ENCODE measurements at regions not wholly inside any gene's neighbourhood (a gene's known extent, or its start where the extent isn't known, plus 50 kb on each side); places are given as distances from the start of the nearest gene placed in this dataset.
"Not testable (repeated sequence)": the region's sequence is repeated elsewhere in the genome, so short reads cannot be mapped to it uniquely, and the experiment has no call there.

DNA sequence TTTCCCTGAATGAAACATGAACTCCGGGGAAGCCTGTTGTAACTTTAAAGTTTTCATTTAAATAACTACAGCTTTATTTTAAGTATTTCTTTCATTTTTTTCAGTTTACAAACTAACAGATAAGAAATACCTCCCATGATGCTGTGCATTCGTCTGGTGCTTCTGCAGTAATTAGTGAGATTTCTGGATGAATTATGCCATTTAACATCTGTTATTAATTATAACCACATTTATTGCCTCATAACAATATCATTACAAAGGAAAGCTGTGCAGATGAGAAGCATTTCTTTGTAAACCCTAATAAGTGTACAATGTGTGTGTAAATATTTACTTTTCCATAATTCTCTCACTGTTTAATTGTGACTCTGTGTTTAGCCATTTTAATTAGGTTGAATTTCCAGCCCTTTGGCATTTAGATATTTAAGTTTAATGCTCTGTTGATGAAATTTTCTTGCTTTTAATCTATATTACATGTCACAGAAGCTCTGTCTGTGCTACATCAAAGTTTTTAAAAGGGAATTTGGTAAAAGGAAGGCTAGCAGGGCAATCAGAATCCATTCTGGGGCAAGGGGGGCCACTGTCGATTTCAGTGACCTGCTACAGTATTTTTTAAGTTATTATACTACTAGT is 418.0 kb downstream of the SPATA31D1 start:
- no peak for DNase-seq

DNA sequence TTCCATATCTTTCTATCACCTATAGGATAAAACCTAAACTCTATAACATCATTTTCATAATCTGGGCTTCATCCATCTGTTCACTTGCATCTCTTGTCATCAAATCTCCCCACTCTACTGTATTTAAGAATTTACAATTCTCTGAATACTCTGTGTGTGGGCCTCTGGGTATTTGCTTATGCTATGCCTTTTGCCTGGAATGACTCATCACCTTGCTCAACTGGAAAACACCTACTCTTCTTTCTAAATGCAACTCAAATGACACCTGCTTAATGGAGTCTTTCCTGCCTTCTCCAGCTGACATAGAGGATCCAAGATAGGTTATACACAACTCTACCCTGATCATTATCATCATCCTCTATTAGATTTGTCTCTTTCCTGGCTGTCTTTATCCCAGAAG is 421.7 kb downstream of the SPATA31D1 start:
- DNase-seq = no peak

DNA sequence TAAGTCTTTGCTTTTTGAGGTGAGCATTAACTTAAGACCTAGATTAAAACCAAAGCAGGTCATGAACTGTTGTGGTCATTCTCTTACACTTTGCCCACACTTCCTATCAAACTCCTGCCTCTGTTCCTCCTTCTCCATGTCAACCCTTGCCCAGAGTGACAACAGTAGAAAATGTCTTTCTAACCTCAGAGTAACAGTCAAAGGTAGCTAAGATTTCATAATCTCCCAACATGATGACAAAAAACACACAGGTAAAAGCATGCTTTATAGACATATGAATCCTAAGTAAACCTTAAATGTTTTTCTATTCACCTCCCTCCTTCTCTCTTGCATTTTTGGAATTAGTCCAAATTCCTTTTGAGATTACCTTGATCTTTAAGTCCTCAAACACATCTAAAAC is 422.3 kb downstream of the SPATA31D1 start:
- no peak for DNase-seq

DNA sequence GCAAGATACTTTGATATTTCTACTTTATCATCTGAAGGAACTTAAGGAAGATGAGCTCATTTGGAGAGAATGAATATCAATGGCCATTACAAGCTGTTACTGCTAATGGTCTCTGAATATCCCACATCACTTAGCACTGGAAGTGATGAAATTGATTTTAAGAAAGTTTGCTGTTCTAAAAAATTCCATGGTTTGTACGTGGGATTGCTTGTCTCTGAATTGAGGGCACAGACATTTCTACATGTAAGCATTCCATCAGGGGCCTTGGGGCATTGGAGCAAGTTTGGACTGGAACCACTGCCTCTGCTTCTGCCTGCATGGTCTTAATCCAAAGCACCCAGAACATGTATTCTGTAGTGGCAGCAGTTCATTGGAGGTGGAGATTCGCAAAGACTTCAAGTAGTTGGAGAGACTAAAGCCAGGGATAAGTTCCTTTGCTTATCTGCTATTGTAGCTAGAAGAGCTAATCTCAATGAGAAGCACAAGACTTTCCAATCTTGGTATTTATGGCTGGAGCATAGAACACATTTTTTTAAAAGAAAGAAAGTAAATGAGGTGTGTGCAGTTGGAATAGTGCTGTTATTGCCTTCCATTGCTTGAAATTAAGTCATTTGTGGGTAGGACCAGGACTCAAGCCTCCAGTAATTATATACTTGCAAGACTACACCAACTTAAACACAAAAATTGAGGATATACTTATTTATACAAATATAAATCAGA is 424.2 kb downstream of the SPATA31D1 start:
- no peak for DNase-seq

DNA sequence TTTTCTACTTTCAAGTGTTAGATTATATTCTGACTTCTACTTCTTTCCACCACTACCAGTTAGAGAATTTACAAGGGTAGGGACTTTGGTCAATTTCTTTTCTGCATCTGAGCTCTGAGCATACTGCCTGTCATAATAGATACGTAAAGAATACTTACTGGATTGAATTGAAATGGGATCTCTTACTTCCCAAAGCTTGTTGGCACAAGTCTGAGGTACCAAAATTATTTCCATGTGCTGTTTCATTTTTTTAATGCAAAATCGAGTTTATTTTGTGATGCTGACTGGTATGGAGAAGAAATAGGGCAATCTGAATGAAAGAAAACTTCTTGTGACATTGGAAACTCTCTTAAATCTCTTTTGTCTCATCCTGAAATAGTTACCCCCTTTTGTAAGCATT is 428.9 kb downstream of the SPATA31D1 start:
- no peak for DNase-seq

DNA sequence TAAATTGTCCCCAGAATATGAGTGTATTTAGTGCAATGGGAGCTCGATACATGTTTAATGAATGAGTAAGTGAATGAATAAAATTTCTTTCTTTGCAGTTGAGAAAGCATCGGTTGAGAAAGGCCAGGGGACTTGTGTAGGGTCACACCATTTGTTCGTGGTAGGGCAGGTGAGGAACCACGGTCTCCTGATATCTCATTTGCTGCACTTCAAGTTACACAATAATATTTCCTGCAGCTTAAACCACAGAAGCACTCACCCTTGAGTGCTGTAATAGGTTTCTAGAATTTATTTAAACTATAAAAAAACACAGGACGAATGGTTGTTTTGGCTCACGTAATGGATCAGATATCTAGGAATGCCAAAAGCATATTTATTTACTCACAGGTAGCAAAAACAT is 429.8 kb downstream of the SPATA31D1 start:
- no peak for DNase-seq

DNA sequence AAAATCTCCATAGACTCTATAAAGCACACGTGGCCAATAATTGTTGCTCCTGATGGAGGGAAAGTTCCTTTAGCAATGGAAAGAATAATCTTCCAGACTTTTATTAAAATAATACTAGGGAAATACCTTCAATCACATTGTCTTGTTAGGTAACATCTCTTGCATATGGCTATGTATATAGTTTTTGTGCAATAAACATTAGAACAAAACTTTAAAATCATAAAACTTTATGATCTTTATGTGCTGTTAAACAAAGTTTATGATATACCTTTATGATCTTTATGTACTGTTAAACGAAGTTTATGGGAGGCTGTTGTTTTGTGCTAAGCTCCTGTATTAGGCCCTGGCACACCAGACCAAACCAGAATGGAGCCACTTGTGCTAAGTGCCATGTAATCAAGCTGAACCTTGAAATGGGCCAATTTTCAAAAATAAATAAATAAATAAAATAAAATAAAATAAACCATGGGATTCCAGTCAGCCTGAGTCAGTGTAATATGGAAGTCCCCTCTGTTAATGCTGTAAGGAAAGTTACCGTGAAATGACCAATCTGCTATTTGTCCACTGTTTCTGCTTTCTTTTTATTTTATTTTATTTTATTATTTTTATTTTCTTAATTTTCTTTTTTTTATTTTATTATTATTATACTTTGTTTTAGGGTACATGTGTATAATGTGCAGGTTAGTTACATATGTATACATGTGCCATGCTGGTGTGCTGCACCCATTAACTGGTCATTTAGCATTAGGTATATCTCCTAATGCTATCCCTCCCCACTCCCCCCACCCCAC is 431.3 kb downstream of the SPATA31D1 start:
- no peak for DNase-seq

DNA sequence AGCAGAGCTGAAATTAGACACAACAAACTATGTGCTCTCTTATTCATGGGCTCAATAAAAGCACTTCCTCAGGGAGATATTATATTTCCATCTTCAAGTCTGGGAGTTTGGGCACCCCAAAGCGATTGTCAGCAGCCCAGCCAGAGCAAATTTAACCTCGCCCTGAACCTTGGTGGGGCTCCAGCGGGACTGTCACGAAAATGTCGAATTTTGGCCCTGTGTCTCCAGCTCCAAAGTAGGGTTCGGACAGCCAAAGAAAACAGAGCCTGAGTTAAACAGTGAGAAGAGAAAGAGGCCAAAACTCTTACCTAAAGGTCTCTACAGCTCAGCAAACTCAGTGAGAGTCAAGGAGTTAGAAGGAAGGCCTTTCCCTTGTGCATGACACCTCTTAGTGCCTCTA is 432.9 kb downstream of the SPATA31D1 start:
- DNase-seq = no peak

DNA sequence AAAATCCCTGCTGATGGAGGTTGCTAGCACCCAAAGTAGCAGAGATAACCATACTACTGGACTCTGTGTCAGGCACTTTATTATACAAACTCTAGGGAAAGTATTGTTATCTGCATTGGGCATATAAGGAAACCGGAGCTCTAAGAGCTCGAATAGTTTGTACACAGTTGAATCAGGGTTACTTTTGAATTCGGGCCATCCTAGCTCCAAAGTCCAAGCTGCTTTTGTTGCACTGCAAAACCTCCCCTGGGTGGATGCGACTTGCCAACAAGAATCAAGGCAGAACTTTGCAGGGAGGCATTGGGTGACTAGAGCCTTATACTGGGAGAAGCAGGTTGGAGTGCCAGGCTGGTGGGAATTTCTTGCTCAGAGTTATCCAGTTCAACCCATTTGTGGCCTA is 435.1 kb downstream of the SPATA31D1 start:
- DNase-seq = no peak

DNA sequence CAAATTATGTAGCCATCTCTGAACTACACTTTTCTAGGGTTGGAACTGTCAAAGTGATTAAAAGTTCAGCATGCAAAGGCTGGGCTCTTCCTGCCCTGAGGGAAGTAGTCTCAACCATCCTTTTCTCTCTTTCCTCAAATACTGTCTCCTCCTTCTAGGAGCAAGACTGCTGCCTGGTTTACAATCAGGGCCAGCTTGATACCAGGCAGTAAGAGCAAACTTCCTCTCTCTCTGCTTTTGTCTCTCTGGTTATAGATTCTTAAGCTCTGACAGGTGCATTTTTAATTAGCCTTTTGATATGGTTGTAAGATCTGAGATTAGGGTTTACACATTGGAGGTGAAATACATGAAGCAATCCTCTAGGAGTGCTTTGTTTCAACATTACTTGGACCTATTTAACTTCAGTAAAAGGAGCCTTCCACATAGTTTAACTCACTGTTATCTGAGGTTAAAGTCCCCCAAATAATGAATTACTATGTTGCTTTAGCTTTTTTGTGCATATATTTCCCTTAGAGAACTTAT is 436.1 kb downstream of the SPATA31D1 start:
- no peak for DNase-seq

DNA sequence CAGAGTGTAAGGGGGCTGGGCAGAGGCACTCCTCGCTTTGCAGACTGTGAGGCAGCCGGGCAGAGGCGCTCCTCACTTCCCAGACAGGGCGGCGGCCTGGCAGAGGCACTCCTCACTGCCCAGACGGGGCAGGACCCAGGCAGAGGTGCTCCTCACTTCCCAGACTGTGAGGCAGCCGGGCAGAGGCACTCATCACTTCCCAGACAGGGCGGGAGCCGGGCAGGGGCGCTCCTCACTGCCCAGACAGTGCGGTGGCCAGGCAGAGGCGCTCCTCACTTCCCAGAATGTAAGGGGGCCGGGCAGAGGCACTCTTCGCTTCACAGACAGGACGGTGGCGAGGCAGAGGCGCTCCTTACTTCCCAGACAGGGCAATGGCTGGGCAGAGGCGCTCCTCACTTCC is 442.5 kb downstream of the SPATA31D1 start:
- DNase-seq = no peak

DNA sequence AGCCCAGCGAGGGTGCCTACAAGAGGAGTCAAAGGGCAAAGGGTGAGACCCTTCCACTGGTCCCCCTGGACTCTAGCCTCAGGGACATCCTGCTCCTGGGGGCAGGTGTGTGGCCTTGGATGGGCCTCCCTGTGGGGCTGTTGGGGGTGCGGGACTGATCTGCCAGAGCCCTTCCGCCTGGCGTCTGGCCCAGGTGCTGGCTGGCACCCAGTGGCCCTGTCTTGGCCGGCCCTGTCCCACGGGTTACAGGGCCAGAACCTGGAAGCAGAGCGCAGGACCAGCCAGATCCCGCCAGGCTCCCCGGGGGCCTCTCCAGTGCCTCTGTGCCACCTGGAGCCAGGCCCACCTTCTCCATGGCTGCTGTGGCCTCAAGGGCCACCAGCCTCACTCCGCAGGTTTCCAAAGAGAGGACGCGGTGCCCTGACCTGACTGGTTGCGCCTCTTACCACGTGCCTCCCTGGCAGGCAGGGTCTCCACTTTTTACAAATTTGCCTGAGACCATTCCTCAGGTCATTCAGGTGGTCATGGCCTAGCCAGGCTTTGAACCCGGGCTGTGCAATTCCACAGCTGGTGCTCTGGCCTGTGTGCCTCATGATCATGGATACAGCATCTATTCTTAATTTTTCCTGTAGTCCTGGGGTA is 444.8 kb downstream of the SPATA31D1 start:
- DNase-seq = not testable (repeated sequence)

DNA sequence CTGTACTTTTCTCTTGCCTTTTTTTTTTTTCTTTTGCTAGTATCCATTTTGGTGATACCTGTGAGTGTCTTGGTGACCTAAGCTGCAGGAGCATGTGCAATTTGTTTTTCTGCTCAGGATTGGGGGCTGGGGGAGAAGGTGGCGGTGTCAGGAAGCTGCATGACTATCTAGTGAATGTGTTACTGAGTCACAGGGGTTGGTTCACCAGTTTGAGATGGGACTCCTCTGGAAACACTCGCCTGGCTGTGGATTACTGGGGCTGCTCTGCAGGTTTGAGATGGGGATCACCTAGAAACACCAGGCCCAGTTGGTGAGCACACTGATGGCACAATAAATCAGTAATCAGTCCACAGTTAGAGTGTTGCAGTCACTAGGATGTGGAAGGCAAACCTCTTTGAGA is 447.9 kb downstream of the SPATA31D1 start:
- no peak for DNase-seq

DNA sequence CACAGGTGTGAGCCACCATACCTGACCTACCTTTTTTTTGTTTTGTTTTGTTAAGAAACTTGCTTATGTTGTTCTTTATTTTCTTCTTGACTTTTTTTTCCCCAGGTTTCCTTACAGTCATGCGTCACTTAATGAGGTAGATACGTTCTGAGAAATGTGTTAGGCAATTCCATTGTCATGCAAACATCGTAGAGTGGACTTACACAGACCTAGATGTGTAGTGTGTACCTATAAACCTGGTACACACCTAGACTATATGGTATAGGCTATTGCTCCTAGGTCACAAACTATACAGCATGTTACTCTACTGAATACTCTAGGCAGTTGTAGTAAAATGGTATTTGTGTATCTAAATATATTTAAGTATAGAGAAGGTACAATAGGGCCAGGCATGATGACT is 448.6 kb downstream of the SPATA31D1 start:
- DNase-seq = not testable (repeated sequence)

DNA sequence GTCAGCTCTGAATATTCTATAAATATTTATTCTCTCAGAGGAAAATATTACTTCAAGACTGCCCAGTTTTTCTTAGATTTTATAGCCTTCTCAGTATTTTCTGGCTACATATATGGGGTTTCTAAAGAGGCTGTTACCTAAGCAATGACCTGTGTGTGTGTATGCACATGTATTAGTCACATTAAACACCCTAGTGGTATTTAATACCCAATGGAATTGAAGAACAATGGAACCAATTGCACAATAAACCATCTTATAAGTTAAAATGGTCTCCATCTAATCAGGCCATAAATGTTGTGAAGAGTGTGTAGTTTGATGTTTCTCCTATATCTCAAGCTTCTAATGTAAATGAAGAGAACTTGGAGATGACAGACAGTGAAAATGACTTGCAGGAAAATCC is 450.0 kb downstream of the SPATA31D1 start:
- no peak for DNase-seq

DNA sequence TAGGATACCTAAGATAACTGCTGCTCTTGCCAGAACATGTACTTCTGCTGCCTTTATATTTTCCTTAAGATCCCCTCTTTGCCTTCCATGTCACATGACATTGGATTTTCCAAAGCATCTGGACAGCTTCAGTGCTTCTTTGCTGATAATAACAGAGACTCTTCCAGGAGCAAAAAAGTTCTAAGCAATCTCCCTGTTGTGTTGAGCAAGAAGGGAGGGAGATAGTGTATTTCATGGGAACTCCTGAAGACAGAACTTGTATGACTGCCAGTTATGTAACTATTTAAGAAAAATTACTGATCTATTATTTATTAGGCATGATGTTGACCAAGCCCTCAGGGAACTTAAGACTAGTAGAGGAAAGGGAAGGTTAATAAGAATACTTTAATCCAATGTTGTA is 454.7 kb downstream of the SPATA31D1 start:
- DNase-seq = no peak

DNA sequence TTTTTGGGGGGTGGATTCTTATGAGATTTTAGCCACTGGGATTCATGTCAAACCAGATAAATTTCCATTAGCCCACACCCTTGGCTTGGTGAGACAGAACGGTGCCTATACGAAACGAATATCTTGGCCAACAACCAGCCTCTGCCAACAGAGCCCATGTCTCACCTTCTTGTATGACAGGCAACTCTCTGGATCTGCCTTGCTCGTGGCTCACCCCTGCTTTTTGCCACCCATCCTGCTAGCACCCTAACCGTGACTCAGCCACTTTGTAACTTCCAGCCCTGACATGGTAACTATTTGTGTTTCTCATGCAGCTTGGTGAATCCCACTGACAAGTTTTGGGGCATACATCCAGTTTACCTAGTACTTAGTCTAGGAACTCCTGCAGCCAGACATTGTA is 457.0 kb downstream of the SPATA31D1 start:
- DNase-seq = no peak

DNA sequence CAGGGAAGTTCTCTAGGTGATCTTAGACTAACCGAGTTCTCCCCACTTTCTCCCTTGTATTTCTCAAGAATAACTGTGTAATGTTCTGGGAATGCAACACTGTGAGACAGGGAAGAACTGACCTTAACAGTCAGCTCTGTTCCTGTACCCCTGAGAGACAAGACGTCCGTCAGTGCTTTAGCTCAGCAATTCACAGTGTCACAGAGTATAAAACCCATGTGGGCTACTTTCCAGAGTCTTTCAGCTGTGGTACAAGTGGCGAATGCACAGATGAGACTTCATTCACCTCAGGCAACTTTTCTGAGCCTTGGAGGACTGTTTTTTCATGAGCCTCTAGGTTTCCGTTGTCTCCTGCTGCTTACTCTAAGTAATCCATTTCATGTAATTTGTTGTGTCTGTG is 458.8 kb downstream of the SPATA31D1 start:
- no peak for DNase-seq

DNA sequence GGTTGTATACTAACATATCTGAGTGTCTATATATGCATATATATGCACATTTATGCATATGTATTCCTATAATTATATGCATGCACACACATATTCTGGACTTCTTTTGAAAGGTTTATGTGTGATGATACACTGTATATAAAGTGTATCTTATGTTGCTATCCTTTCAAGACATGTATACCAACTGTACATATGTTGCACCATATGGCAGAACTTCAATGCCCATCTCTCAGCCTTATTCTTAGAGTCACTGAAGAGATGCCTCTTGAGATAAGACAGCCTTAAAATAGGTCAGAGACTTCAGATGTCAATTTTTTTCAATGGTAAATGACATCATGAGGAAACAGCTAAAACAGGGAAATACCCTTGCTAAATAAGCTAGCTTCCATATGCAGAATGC is 461.4 kb downstream of the SPATA31D1 start:
- no peak for DNase-seq

DNA sequence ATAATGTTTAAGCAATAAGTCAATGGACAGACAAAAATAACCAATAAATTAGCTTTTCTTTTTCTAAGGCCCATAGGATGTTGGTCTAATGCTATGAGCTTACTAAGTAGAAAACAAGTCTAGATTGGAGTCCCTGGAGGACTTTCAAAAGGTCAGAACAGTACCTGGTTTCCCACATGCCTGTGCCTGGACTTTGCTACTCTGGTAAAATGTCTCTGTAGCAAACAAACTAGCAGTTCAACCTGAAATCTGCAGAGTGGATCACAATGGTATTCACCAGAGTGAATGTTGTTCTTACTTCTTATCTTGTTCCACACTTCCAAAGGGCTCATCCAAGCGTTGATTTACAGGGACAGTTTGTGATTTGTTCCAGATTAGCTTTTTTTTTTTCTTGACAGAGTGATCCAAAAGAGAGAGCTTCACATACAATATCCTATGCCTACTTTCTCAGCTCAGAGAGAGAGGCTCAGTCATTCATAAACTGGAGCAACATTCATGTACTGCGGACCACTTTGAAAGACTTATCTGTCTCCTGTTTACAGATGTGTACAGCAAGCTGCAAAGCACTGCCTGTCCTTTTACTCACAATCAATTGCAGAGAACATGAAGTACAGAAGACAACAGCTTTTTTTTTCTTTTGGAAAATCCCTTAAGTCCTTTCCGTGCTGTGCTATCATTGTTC is 466.1 kb downstream of the SPATA31D1 start:
- no peak for DNase-seq

DNA sequence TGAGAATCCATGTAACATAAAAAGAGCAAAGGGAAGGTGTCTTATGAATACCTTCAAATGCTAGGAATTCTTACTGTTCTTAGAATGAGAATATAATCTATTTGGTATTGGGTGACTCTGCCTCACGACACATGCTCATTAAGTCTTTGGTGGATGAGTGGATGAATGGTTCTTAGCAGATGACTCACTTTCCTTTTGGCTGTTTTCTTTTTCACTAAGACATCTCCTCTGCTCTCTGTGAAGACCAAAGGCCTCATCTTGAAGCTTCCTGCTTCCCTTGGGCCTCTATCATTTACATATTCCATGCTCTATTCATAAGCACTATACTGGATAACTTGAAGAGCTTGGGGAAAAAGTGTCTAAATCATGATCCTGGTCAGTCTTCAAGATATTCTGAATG is 468.1 kb downstream of the SPATA31D1 start:
- no peak for DNase-seq

DNA sequence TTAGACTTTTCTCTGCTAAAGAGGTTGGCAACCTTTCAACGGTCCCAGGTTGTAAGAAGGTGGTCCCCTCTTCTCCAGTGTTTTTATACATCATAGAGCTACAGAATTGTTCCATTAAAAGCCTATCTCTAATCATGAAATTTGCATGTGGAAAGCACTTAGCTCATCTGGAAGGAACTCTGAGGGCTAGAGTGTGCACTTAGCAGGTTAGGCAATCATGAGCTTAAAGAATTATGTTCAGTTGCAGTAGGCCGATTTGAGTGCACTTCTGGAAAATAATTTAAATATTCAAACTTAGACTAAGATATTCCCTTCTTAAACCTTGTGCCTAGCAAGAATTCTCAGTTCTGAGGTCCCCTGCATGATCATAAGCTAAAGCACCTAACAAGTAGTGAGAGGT is 468.7 kb downstream of the SPATA31D1 start:
- DNase-seq = no peak

DNA sequence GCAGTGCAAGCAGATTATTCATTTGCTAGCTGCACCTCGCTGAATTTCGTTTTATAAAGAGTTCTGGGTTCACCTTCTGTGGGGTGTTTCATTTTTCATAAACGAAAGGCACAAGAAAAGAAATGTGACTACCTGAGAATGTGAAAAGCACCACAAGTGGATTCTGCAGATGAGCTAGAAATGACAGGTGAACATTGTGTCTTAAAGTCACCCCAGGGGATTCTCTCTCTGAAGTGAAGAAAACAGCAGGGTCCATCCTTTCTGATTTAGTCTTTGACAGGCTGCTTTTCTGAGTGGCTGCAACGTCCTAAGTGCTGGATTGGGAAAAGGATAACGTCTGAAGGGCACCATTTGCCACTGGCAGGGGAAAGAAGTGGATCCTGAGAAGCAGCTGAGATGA is 469.3 kb downstream of the SPATA31D1 start:
- DNase-seq = no peak
